Cardiac muscle cell (in vitro differentiated cells and primary cell): ENCODE measurements at regions not wholly inside any gene's neighbourhood (a gene's known extent, or its start where the extent isn't known, plus 50 kb on each side); places are given as distances from the start of the nearest gene placed in this dataset.

Experiments used
- DNase-seq, 2 donors: peaks; one replicate each; pipeline versions ENCODE4 v3.0.0 to v3.0.0-alpha.2; 2010 to 2017; ENCODE audit warnings: low read depth in 1 of 2, low spot score in 1 of 2
- H3K27ac ChIP-seq: fragments of 200-600 bp; sonication (generic); 2 replicates; pipeline ENCODE4 v1.5.1; 2016
- H3K27me3 ChIP-seq: fragments of 200-600 bp; sonication (generic); 2 replicates; pipeline ENCODE4 v1.6.0; 2016; ENCODE audit warnings: control low read depth
- H3K36me3 ChIP-seq: fragments of 200-600 bp; sonication (generic); 2 replicates; pipeline ENCODE4 v1.5.1; 2016; ENCODE audit warnings: control low read depth
- H3K4me1 ChIP-seq: fragments of 200-600 bp; sonication (generic); 2 replicates; pipeline ENCODE4 v1.8.1; 2017; ENCODE audit warnings: low read depth, mild to moderate bottlenecking, mixed run types
- H3K4me3 ChIP-seq: fragments of 200-600 bp; sonication (generic); 2 replicates; pipeline ENCODE4 v1.5.1; 2016; ENCODE audit warnings: mild to moderate bottlenecking
- H3K9me3 ChIP-seq: fragments of 200-600 bp; sonication (generic); 2 replicates; pipeline ENCODE4 v1.5.1; 2017; ENCODE audit warnings: low read depth, mild to moderate bottlenecking, control low read depth
- CTCF ChIP-seq: IDR thresholded peaks from 2 replicates; pipeline ENCODE4 v1.5.1; 2012; ENCODE audit warnings: low read depth, mild to moderate bottlenecking, low read length

- Histone ChIP-seq H3K9me3 (no peaks in the 10 kb centered on the region), H3K4me1 (no peaks in the 10 kb centered on the region), H3K36me3 (no peaks in the 10 kb centered on the region), H3K4me3 (no peak overlapping the region), H3K27me3 (no peaks in the 10 kb centered on the region), H3K27ac (no peak overlapping the region)
- DNase-seq, result no peak
- TF ChIP-seq CTCF, result no peak
Observed at GRCh38 chr9:81371824-81372223, 317.5 kb downstream of the TLE1 start.

GRCh38 chr9:81370650-81371049, 318.7 kb downstream of the TLE1 start:
- no peak overlapping the region for H3K4me3 ChIP-seq
- TF ChIP-seq CTCF, result no peak
- no peaks in the 10 kb centered on the region for H3K27me3 ChIP-seq
- H3K9me3 ChIP-seq, result no peaks in the 10 kb centered on the region
- H3K36me3 ChIP-seq, result no peaks in the 10 kb centered on the region
- H3K4me1 ChIP-seq, result no peaks in the 10 kb centered on the region
- DNase-seq, result no peak
- H3K27ac ChIP-seq, result no peak overlapping the region

- Histone ChIP-seq H3K27ac (no peak overlapping the region), H3K4me3 (no peak overlapping the region), H3K9me3 (no peaks in the 10 kb centered on the region), H3K36me3 (no peaks in the 10 kb centered on the region), H3K4me1 (no peaks in the 10 kb centered on the region), H3K27me3 (no peaks in the 10 kb centered on the region)
- no peak for DNase-seq
- no peak for TF ChIP-seq CTCF
Observed at GRCh38 chr9:81370096-81370495, 319.3 kb downstream of the TLE1 start.

- Histone ChIP-seq H3K4me1 (no peaks in the 10 kb centered on the region), H3K27me3 (no peaks in the 10 kb centered on the region), H3K4me3 (no peak overlapping the region), H3K27ac (no peak overlapping the region), H3K36me3 (no peaks in the 10 kb centered on the region), H3K9me3 (no peaks in the 10 kb centered on the region)
- no peak for TF ChIP-seq CTCF
- no peak for DNase-seq
Observed at GRCh38 chr9:81369121-81369520, 320.2 kb downstream of the TLE1 start.

- Histone ChIP-seq H3K27ac (no peak overlapping the region), H3K27me3 (no peaks in the 10 kb centered on the region), H3K4me1 (no peaks in the 10 kb centered on the region), H3K9me3 (no peaks in the 10 kb centered on the region), H3K4me3 (no peak overlapping the region), H3K36me3 (no peaks in the 10 kb centered on the region)
- no peak for TF ChIP-seq CTCF
- no peak for DNase-seq
Observed at GRCh38 chr9:81363916-81364480, 325.3 kb downstream of the TLE1 start.

- no peaks in the 10 kb centered on the region for H3K4me1 ChIP-seq
- H3K4me3 ChIP-seq, result no peak overlapping the region
- H3K27me3 ChIP-seq, result no peaks in the 10 kb centered on the region
- DNase-seq, result no peak
- no peak for TF ChIP-seq CTCF
- no peak overlapping the region for H3K27ac ChIP-seq
- no peaks in the 10 kb centered on the region for H3K36me3 ChIP-seq
- H3K9me3 ChIP-seq, result no peaks in the 10 kb centered on the region
Observed at GRCh38 chr9:81361296-81361695, 328.1 kb downstream of the TLE1 start.
